Inflammatory macrophage treated with lipopolysaccharide for 1 hour (primary cell): ENCODE measurements at regions not wholly inside any gene's neighbourhood (a gene's known extent, or its start where the extent isn't known, plus 50 kb on each side); places are given as distances from the start of the nearest gene placed in this dataset.
"Not testable (repeated sequence)": the region's sequence is repeated elsewhere in the genome, so short reads cannot be mapped to it uniquely, and the experiment has no call there.

Experiments
- DNase-seq, 2 donors: peaks; one replicate each; pipeline ENCODE4 v3.0.0-alpha.2; 2020 to 2022

DNA sequence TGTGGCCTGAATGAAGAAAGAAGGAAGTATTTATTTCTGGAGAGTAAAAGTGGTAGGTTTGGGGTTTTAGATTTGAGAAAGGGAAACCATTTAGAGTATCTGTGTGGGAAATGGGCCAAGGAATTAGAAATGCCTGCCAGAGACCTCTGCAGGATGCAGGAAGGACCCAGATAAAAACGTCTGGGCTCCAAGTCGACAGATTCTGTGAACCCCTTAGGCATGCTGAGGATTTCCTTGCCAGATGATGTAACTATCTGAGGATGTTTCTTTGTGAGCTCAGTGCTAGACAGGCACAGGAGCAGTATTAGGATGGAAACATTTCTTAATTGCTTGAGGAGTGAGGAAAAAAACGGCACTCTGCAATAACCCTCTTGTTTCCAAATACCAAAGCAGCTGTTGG lies 251.8 kb upstream of the DMRT1 start:
- DNase-seq: no peak

GRCh38 chr9:591292-591691 lies 250.2 kb upstream of the DMRT1 start:
- no peak for DNase-seq

GRCh38 chr9:592225-592624 lies 249.3 kb upstream of the DMRT1 start:
- DNase-seq: no peak

DNA sequence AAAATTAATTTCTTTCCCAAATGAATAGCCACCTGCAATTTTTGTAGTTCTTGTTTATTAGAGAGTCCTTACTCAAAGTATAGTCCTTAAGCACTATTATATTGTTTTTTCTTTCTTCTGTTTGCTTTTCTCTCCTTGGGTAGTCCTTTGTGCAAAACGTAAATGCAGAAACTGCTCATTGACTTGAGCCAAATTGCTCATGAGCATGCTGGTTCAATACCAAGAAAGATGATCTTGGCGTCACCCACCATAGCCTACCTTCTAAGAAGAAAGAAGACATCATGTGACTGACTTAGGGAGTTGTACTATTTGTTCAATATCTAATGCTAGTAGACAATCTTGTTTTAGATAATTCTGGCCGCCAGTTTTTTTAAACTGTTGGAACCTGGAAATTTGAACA lies 248.8 kb upstream of the DMRT1 start:
- no peak for DNase-seq

- DNase-seq: no peak
Measured at GRCh38 chr9:593809-594208, 247.7 kb upstream of the DMRT1 start.

- DNase-seq: no peak
Measured at GRCh38 chr9:596703-597102, 244.8 kb upstream of the DMRT1 start.

- no peak for DNase-seq
Measured at GRCh38 chr9:600006-600405, 241.5 kb upstream of the DMRT1 start.

DNA sequence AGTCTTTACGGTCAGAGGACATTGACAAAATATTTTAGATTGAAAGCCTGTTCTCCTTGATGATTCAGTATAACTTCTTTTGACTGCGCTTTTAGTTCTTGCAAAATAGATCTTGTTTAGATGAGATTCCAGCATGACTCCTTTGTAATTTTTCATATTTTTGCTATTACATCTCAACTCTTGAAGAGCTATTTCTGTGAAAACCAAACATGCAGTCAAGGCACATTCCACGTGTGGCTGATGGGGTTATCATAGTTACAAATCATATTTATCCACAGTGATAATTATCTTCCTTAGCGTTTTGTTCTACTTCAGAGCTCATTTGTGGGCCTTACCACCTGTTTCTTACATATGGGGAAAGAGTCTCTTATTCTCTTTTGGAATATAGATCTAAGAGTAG lies 238.8 kb upstream of the DMRT1 start:
- DNase-seq: no peak

GRCh38 chr9:603126-603525 lies 238.4 kb upstream of the DMRT1 start:
- DNase-seq: no peak

DNA sequence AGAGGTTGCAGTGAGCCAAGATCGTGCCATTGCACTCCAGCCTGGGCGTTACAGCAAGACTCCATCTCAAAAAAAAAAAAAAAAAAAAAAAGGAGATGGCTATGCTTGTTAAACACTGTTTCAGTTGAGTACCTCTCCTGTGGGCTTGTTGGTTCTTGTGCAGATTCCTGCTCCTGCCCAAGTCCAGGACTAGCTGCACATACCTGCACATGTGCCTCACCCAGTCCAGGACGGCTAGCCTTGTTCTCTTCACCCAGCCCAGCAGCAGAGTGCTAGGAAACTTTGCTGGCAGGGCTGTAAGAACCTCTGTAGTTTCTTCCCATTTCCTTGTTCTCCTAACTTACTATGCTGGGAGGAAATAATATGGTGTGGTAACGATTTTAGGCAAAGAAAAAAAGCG lies 234.1 kb upstream of the DMRT1 start:
- no peak for DNase-seq

DNA sequence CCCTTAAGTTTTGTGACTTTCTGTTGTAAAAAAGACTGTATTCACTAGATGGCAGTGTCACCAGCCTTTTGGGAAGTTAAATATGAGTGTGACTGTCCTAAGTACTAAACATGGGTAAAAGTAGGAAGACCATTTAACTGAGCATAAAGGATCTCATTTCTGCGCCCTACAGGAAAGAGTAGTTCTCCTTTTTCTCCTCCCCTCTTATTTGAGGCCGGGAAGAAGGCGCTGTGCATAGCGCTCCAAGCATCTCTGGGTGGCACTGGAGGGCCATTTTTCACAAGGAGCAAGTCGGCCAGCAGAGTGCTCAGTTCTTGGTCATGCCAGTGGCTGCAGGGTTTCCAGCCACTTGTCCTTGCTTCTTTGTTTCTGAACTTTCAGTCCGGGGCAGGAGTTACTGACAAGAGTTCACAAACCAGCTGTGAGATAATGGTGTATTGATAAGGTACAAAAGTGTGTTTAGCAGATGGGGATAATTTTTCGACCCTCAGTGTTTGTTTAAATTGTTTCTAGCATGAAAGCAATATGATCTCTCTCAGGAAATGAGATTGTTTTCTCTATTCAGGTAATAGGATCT lies 227.6 kb upstream of the DMRT1 start:
- peak; percentile 85 to 93 for DNase-seq

- peak; percentile 51 to 91 for DNase-seq
Measured at GRCh38 chr9:614431-614830, 227.1 kb upstream of the DMRT1 start.

DNA sequence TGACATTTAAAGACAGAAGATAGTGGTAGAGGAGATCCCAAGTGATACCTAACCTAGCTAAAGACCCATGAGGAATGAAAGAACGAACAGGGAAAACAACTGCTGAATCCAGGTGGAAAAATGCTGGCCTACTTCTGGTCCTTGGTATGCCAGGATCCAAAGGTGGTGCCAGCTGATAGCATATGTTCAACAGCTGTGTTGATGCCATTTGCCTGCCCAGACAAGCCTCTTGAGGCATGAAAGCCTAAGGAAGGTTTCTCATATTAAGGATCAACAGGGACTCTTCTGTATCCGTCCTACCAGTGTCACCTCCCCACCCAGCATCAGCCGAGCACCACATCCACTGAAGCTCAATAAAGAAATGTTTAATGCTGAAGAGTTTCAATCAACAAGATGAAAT lies 225.7 kb upstream of the DMRT1 start:
- DNase-seq: no peak

GRCh38 chr9:616694-617093 lies 224.8 kb upstream of the DMRT1 start:
- peak; percentile 20 to 29 for DNase-seq

DNA sequence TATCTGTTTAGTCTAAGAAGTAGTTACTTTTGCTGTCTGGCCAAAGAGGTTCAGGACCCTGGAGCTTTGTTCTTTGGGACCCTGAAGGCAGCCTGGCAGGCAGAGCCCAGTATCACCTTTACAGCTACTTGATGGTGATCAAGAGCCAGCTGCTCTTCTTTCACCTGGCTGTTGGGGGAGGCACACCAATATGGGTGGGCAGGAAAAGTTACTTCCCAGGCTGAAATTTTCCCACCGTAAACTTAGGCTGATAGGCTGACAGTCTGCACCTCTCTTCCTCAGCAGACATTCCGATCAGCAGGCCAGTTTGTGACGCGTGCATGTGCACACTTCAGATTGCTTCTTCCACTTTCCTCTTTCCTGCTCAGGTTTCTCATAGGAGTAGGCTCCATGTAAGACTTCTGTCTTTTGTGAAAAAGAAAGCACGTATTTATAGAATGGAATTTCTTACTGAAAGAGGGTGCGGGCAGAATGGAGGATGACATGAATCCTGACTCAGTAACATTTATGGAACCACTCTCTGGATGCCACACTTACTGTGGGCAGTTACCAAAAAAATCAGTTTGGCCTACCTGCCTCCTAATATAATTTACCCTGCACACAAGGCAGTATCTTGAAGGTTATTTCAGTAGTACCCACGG lies 223.9 kb upstream of the DMRT1 start:
- no peak for DNase-seq

DNA sequence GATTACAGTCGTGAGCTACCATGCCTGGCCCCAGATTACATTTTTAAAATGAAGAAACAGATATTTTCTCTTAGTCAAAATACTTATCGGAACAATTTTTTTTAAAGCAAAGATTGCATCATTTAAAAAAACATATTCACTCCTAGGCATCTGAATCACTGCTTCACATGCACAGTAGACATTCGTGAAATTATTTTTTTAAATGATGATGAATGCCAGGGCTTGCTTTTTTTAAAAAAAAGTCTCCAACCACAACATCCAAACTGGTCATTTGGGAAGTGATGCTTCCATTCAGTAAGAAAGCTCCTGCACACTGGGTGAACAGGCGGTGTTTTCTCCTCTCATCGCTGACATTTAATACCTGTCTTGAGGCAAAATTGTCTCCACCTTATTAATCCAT lies 223.0 kb upstream of the DMRT1 start:
- peak in 1 of 2 donors; percentile 34 for DNase-seq

GRCh38 chr9:621201-621855 lies 220.2 kb upstream of the DMRT1 start:
- DNase-seq: peak; percentile 94 to 96

DNA sequence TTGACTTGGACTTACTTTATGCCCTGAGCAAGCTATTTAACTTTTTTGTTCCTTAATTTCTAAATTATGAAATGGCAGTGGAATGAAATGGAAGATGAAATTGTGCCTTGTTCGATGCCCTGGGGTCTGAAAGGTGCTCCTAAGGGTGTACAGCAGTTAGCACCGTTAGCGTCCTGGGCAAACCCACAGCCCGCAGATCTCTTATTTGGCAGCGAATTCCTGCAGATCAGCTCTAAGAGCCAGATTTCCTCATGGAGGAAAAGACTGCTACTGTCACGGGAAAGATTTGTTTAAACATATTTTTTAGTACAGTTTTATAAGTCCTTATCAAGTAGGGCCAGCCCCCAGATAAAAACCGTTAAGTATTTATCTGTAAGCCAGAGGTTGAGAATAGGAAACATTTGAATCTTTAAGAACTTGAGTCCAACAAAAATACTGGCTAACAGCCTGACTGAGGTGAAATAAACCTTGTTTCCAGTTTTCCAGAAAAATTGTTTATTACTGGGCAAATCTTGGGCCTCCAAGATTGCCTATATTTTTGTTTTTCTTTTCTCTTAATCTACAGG lies 216.5 kb upstream of the DMRT1 start:
- DNase-seq: no peak

DNA sequence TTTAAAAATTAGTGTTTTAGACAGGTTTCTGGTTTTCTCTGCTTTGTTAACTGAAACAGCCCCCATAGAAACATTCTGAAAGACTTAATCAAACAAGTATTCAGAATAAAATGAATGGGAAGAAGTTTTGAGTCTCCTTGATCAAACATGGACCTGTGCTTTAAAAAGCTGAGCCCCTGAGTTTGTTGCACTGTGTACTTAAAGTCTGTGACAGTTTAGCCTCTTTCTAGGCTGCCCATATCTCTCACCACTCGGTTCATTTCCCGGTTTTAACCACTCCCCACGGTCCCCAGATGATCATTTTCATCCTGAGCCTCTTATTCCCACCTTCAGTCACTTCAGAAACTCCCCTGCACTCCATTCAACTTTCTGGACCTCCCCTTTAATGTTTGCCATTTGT lies 215.9 kb upstream of the DMRT1 start:
- no peak for DNase-seq

- DNase-seq: not testable (repeated sequence)
Measured at GRCh38 chr9:626114-626513, 215.4 kb upstream of the DMRT1 start.

DNA sequence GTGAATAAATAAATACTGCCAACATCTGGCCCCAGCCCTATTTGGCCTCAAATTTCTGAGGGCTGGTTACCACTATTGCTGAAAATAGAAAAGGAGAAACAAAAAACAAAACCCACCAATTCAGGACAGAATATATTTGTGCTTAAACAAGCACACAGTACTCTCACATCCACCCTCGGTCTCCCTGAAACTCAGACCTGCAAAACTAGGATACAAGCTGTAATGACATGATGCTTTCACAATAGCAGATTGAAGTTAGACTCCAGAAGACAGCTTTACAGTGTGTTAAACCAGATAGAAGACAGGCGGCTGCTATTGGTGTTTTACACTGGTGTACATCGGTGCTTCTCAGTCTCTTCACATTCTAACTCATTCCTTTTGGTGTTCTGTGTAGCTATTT lies 214.9 kb upstream of the DMRT1 start:
- DNase-seq: no peak

- DNase-seq: no peak
Measured at GRCh38 chr9:627336-627970, 214.0 kb upstream of the DMRT1 start.

GRCh38 chr9:629146-629545 lies 212.4 kb upstream of the DMRT1 start:
- DNase-seq: no peak

DNA sequence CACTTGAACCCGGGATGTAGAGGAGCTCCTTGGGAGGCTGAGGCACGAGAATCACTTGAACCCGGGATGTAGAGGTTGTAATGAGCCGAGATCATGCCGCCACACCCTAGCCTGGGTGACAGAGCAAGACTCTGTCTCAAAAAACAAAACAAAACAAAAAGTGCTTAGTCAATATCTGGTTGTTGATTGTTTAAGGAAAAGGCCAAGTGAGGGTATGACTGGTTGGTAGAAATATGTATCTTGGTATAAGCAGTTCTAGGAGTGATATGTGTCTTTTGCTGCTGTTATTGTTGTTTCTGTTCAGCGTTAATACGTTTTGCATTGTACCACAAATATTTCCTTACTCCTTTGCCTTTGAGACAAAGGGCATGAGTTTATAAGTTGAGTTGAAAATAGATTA lies 210.7 kb upstream of the DMRT1 start:
- DNase-seq: no peak
